ENCODE measurements at regions not wholly inside any gene's neighbourhood (a gene's known extent, or its start where the extent isn't known, plus 50 kb on each side); places are given as distances from the start of the nearest gene placed in this dataset.

DNA sequence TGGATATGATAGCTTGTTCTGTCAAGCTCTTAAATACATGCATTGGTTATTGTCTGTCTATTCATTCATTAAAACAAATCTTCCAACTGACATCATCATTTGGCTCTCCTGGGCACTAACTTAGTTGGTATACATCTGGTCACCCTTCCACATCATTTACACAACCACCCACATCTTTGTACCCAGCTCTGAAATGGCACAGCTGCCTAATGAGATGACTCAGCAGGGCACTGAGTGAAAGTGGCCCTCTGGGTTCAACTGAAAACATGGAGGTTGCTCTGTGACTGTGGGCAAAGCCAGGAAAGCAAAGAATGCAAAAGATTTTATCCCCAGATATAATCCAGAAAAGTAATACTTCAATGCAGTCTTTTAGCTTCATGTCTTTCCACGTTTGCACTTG is 234.0 kb upstream of the MAP2 start:
- TF ChIP-seq, protein P1, sequence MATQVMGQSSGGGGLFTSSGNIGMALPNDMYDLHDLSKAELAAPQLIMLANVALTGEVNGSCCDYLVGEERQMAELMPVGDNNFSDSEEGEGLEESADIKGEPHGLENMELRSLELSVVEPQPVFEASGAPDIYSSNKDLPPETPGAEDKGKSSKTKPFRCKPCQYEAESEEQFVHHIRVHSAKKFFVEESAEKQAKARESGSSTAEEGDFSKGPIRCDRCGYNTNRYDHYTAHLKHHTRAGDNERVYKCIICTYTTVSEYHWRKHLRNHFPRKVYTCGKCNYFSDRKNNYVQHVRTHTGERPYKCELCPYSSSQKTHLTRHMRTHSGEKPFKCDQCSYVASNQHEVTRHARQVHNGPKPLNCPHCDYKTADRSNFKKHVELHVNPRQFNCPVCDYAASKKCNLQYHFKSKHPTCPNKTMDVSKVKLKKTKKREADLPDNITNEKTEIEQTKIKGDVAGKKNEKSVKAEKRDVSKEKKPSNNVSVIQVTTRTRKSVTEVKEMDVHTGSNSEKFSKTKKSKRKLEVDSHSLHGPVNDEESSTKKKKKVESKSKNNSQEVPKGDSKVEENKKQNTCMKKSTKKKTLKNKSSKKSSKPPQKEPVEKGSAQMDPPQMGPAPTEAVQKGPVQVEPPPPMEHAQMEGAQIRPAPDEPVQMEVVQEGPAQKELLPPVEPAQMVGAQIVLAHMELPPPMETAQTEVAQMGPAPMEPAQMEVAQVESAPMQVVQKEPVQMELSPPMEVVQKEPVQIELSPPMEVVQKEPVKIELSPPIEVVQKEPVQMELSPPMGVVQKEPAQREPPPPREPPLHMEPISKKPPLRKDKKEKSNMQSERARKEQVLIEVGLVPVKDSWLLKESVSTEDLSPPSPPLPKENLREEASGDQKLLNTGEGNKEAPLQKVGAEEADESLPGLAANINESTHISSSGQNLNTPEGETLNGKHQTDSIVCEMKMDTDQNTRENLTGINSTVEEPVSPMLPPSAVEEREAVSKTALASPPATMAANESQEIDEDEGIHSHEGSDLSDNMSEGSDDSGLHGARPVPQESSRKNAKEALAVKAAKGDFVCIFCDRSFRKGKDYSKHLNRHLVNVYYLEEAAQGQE (IDR thresholded peaks at IDR 0.05; ENCODE audit: borderline replicate concordance), result no peak
- no peak for TF ChIP-seq TAF1 (IDR thresholded peaks at IDR 0.05; ENCODE audit: low read depth)
- TF ChIP-seq MXI1 (conservative IDR thresholded peaks at IDR 0.05; ENCODE audit: poor library complexity, severe bottlenecking), result no peak
- Histone ChIP-seq H3K9me2 (ENCODE audit: insufficient read depth, low read length) (no peaks in the 10 kb centered on the region), H3K4me3 (ENCODE audit: low read length) (no peak overlapping the region), H3F3A (ENCODE audit: insufficient read depth, low read length, poor library complexity, severe bottlenecking) (no peaks in the 10 kb centered on the region), H3K9me3 (ENCODE audit: low read length) (no peaks in the 10 kb centered on the region), H3K36me3 (ENCODE audit: insufficient read depth, low read length) (no peaks in the 10 kb centered on the region), H4K20me1 (ENCODE audit: insufficient read depth) (no peaks in the 10 kb centered on the region), H2AFZ (ENCODE audit: low read depth, low read length) (no peak overlapping the region), H3K27me3 (ENCODE audit: insufficient read depth, low read depth, low read length) (no peaks in the 10 kb centered on the region), H3K79me2 (replicated peaks; ENCODE audit: insufficient read depth, low read length) (no peaks in the 10 kb centered on the region), H3K4me2 (ENCODE audit: low read length) (no peak overlapping the region), H3K27ac (ENCODE audit: low read length) (no peak overlapping the region), H3K9ac (ENCODE audit: low read length) (no peak overlapping the region)

DNA sequence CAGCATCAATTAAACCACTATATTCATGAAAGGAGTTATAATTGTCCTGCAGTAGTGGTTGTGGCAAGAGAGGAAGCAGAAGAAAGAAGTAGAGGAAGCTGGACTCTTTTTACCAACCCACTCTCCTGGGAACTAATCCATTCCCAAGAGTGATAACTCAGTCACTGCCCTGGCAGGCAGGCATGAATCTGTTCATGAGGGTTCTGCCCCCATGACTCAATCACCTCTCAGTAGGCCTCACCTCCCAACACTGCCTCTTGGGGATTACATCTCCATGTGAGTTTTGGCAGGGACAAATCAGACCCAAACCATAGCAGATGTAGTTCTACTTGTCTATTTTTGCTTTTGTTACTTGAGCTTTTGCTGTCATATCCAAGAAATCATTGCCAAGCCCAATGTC is 232.7 kb upstream of the MAP2 start:
- Histone ChIP-seq H4K20me1 (ENCODE audit: insufficient read depth) (no peaks in the 10 kb centered on the region), H3F3A (ENCODE audit: insufficient read depth, low read length, poor library complexity, severe bottlenecking) (no peaks in the 10 kb centered on the region), H3K4me2 (ENCODE audit: low read length) (no peak overlapping the region), H3K9ac (ENCODE audit: low read length) (no peak overlapping the region), H3K27ac (ENCODE audit: low read length) (no peak overlapping the region), H3K4me3 (ENCODE audit: low read length) (no peak overlapping the region), H3K27me3 (ENCODE audit: insufficient read depth, low read depth, low read length) (no peaks in the 10 kb centered on the region), H3K36me3 (ENCODE audit: insufficient read depth, low read length) (no peaks in the 10 kb centered on the region), H3K9me3 (ENCODE audit: low read length) (no peaks in the 10 kb centered on the region), H3K79me2 (replicated peaks; ENCODE audit: insufficient read depth, low read length) (no peaks in the 10 kb centered on the region), H2AFZ (ENCODE audit: low read depth, low read length) (no peak overlapping the region), H3K9me2 (ENCODE audit: insufficient read depth, low read length) (no peaks in the 10 kb centered on the region)
- TF ChIP-seq RAD21 (conservative IDR thresholded peaks at IDR 0.05), result no peak
- no peak for TF ChIP-seq EZH2 (IDR thresholded peaks at IDR 0.05; ENCODE audit: borderline replicate concordance, insufficient read depth, low read length, poor library complexity, severe bottlenecking)

DNA sequence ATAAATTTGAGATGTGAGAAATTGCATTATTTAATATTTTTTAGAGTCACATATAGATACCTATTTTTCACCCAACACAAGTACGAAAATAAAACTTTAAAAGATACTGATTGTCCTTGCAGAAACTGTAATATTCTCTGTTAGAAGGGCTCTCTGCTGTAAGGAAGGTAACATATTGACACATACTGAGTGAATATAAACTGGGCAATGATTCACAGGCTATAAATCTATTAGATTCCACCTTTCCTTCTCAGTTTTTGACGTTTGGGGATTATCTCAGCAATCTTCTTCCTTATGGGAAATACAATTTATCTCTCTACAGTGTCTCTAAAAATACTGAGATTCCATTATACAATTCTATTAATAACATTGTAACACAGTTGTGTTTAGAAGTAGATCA is 229.1 kb upstream of the MAP2 start:
- no peaks in the 10 kb centered on the region for H3K9me3 ChIP-seq (ENCODE audit: low read length)

More for the DNA sequence above, 229.1 kb upstream of the MAP2 start:
- H3K27me3 ChIP-seq (ENCODE audit: insufficient read depth, low read depth, low read length), result no peaks in the 10 kb centered on the region
- no peak for TF ChIP-seq MXI1 (conservative IDR thresholded peaks at IDR 0.05; ENCODE audit: poor library complexity, severe bottlenecking)
- no peak for TF ChIP-seq POLR2AphosphoS5 (IDR thresholded peaks at IDR 0.05)
- TF ChIP-seq TAF1 (IDR thresholded peaks at IDR 0.05; ENCODE audit: low read depth), result no peak
- TF ChIP-seq, protein P1 (IDR thresholded peaks at IDR 0.05; ENCODE audit: borderline replicate concordance), result no peak
- no peak for TF ChIP-seq EP300 (conservative IDR thresholded peaks at IDR 0.05; ENCODE audit: poor library complexity, severe bottlenecking)
- TF ChIP-seq SMC3 (conservative IDR thresholded peaks at IDR 0.05; ENCODE audit: poor library complexity), result no peak
- no peak for TF ChIP-seq EZH2 (IDR thresholded peaks at IDR 0.05; ENCODE audit: borderline replicate concordance, insufficient read depth, low read length, poor library complexity, severe bottlenecking)
- TF ChIP-seq, protein P2, sequence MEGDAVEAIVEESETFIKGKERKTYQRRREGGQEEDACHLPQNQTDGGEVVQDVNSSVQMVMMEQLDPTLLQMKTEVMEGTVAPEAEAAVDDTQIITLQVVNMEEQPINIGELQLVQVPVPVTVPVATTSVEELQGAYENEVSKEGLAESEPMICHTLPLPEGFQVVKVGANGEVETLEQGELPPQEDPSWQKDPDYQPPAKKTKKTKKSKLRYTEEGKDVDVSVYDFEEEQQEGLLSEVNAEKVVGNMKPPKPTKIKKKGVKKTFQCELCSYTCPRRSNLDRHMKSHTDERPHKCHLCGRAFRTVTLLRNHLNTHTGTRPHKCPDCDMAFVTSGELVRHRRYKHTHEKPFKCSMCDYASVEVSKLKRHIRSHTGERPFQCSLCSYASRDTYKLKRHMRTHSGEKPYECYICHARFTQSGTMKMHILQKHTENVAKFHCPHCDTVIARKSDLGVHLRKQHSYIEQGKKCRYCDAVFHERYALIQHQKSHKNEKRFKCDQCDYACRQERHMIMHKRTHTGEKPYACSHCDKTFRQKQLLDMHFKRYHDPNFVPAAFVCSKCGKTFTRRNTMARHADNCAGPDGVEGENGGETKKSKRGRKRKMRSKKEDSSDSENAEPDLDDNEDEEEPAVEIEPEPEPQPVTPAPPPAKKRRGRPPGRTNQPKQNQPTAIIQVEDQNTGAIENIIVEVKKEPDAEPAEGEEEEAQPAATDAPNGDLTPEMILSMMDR (IDR thresholded peaks at IDR 0.05; ENCODE audit: poor library complexity, severe bottlenecking), result no peak
- TF ChIP-seq RAD21 (conservative IDR thresholded peaks at IDR 0.05), result no peak
- no peak overlapping the region for H3K4me3 ChIP-seq (ENCODE audit: low read length)
- no peak overlapping the region for H3K9ac ChIP-seq (ENCODE audit: low read length)
- H3K4me2 ChIP-seq (ENCODE audit: low read length), result no peak overlapping the region
- H3K27ac ChIP-seq (ENCODE audit: low read length), result no peak overlapping the region
- no peak overlapping the region for H2AFZ ChIP-seq (ENCODE audit: low read depth, low read length)
- no peaks in the 10 kb centered on the region for H3K36me3 ChIP-seq (ENCODE audit: insufficient read depth, low read length)
- no peaks in the 10 kb centered on the region for H3K9me2 ChIP-seq (ENCODE audit: insufficient read depth, low read length)
- no peaks in the 10 kb centered on the region for H4K20me1 ChIP-seq (ENCODE audit: insufficient read depth)
- H3K79me2 ChIP-seq (replicated peaks; ENCODE audit: insufficient read depth, low read length), result no peaks in the 10 kb centered on the region
- no peaks in the 10 kb centered on the region for H3F3A ChIP-seq (ENCODE audit: insufficient read depth, low read length, poor library complexity, severe bottlenecking)
